Osteocyte (in vitro differentiated cells): ENCODE measurements at regions not wholly inside any gene's neighbourhood (a gene's known extent, or its start where the extent isn't known, plus 50 kb on each side); places are given as distances from the start of the nearest gene placed in this dataset.

Experiments used
- DNase-seq: peaks from one replicate; pipeline ENCODE4 v3.0.0; 2021; ENCODE audit warnings: mixed read lengths; ENCODE audit not compliant: unreplicated experiment; ENCODE audit errors: extremely low spot score
- H3K27ac Mint-ChIP-seq: one replicate; pipeline ENCODE4 v1.8.0; 2021; ENCODE audit warnings: mild to moderate bottlenecking, mixed read lengths; ENCODE audit not compliant: unreplicated experiment
- H3K27me3 Mint-ChIP-seq: one replicate; pipeline ENCODE4 v1.8.0; 2021; ENCODE audit warnings: mixed read lengths; ENCODE audit not compliant: unreplicated experiment
- H3K36me3 Mint-ChIP-seq: one replicate; pipeline ENCODE4 v1.8.0; 2021; ENCODE audit warnings: mixed read lengths; ENCODE audit not compliant: unreplicated experiment
- H3K4me1 Mint-ChIP-seq: one replicate; pipeline ENCODE4 v1.8.0; 2021; ENCODE audit warnings: mixed read lengths; ENCODE audit not compliant: unreplicated experiment
- H3K4me3 Mint-ChIP-seq: one replicate; pipeline ENCODE4 v1.8.0; 2021; ENCODE audit warnings: mild to moderate bottlenecking, moderate library complexity, mixed read lengths; ENCODE audit not compliant: unreplicated experiment
- H3K9me3 Mint-ChIP-seq: one replicate; pipeline ENCODE4 v1.8.0; 2021; ENCODE audit warnings: mixed read lengths; ENCODE audit not compliant: unreplicated experiment
- CTCF ChIP-seq: fragments of 200-600 bp; sonication (generic); IDR thresholded peaks from 2 replicates; pipeline ENCODE4 v1.5.0; 2021; ENCODE audit warnings: antibody characterized with exemption, mild to moderate bottlenecking, moderate library complexity

- Mint-ChIP-seq H3K27ac (no peak overlapping the region), H3K36me3 (no peaks in the 10 kb centered on the region), H3K9me3 (no peaks in the 10 kb centered on the region), H3K4me3 (no peak overlapping the region), H3K27me3 (no peaks in the 10 kb centered on the region), H3K4me1 (no peaks in the 10 kb centered on the region)
- no peak for TF ChIP-seq CTCF
- DNase-seq, result no peak
These were observed 542.4 kb upstream of the C16orf82 start for GRCh38 chr16:26524281-26524680.

- H3K36me3 Mint-ChIP-seq, result no peaks in the 10 kb centered on the region
- TF ChIP-seq CTCF, result no peak
- H3K4me3 Mint-ChIP-seq, result no peak overlapping the region
- DNase-seq, result no peak
- no peaks in the 10 kb centered on the region for H3K4me1 Mint-ChIP-seq
- H3K27me3 Mint-ChIP-seq, result no peaks in the 10 kb centered on the region
- no peak overlapping the region for H3K27ac Mint-ChIP-seq
- H3K9me3 Mint-ChIP-seq, result no peaks in the 10 kb centered on the region
These were observed 541.9 kb upstream of the C16orf82 start for GRCh38 chr16:26524846-26525245.

GRCh38 chr16:26525856-26526255 lies 540.9 kb upstream of the C16orf82 start:
- Mint-ChIP-seq H3K27me3 (no peaks in the 10 kb centered on the region), H3K4me1 (no peaks in the 10 kb centered on the region), H3K4me3 (no peak overlapping the region), H3K27ac (no peak overlapping the region), H3K9me3 (no peaks in the 10 kb centered on the region), H3K36me3 (no peaks in the 10 kb centered on the region)
- no peak for TF ChIP-seq CTCF
- no peak for DNase-seq

GRCh38 chr16:26526633-26527032 lies 540.1 kb upstream of the C16orf82 start:
- Mint-ChIP-seq H3K36me3 (no peaks in the 10 kb centered on the region), H3K9me3 (no peaks in the 10 kb centered on the region), H3K4me3 (no peak overlapping the region), H3K4me1 (no peaks in the 10 kb centered on the region), H3K27ac (no peak overlapping the region), H3K27me3 (no peaks in the 10 kb centered on the region)
- TF ChIP-seq CTCF, result no peak
- no peak for DNase-seq

- Mint-ChIP-seq H3K4me1 (no peaks in the 10 kb centered on the region), H3K36me3 (no peaks in the 10 kb centered on the region), H3K27me3 (no peaks in the 10 kb centered on the region)
These were observed 536.0 kb upstream of the C16orf82 start for GRCh38 chr16:26530584-26531289.

More at GRCh38 chr16:26530584-26531289, 536.0 kb upstream of the C16orf82 start:
- no peak for DNase-seq
- Mint-ChIP-seq H3K9me3 (peaks cover 10% of the 10 kb centered on the region), H3K27ac (no peak overlapping the region), H3K4me3 (no peak overlapping the region)
- TF ChIP-seq CTCF, result no peak
